ENCODE measurements at regions not wholly inside any gene's neighbourhood (a gene's known extent, or its start where the extent isn't known, plus 50 kb on each side); places are given as distances from the start of the nearest gene placed in this dataset.

GRCh38 chr4:65724973-65725372 is 54.7 kb upstream of the EPHA5 start:
- H3K4me3 Mint-ChIP-seq (ENCODE audit: unreplicated experiment), result no peak overlapping the region
- H3K36me3 Mint-ChIP-seq (ENCODE audit: unreplicated experiment), result peaks cover 5% of the 10 kb centered on the region

More at GRCh38 chr4:65724973-65725372, 54.7 kb upstream of the EPHA5 start:
- DNase-seq, result no peak
- Mint-ChIP-seq H3K27ac (ENCODE audit: unreplicated experiment) (no peak overlapping the region), H3K9me3 (ENCODE audit: unreplicated experiment) (no peaks in the 10 kb centered on the region), H3K27me3 (ENCODE audit: unreplicated experiment) (peaks cover 2% of the 10 kb centered on the region), H3K4me1 (ENCODE audit: low read depth, unreplicated experiment) (no peaks in the 10 kb centered on the region)
- no peak for TF ChIP-seq CTCF (IDR thresholded peaks at IDR 0.05; ENCODE audit: partially characterized antibody, unreplicated experiment)

Small RNA genes in the stretch of these regions (microRNA-seq; reads per million reads assigned to microRNA genes)
- gene MIR1269A (ENCODE audit: unreplicated experiment), result 9.4 reads per million, percentile 46 among the genes with 10 or more reads in this experiment
